Neural progenitor cell (in vitro differentiated cells): ENCODE measurements at regions not wholly inside any gene's neighbourhood (a gene's known extent, or its start where the extent isn't known, plus 50 kb on each side); places are given as distances from the start of the nearest gene placed in this dataset.

Experiments used
- DNase-seq: peaks from one replicate; pipeline ENCODE4 v3.0.0-alpha.2; 2016; ENCODE audit warnings: low spot score
- H2AFZ ChIP-seq: fragments of 200-600 bp; sonication (generic); replicated peaks from 2 replicates; pipeline ENCODE4 v1.6.1; 2016; ENCODE audit warnings: antibody characterized with exemption
- H3F3A ChIP-seq: fragments of 200-600 bp; sonication (generic); 2 replicates; pipeline ENCODE4 v1.6.1; 2016; ENCODE audit warnings: antibody characterized with exemption, low read depth
- H3K27ac ChIP-seq: fragments of 200-600 bp; sonication (generic); 2 replicates; pipeline ENCODE4 v1.5.1; 2016; ENCODE audit warnings: mild to moderate bottlenecking
- H3K27me3 ChIP-seq: fragments of 200-600 bp; sonication (generic); 2 replicates; pipeline ENCODE4 v1.6.1; 2016; ENCODE audit warnings: mild to moderate bottlenecking, moderate library complexity
- H3K36me3 ChIP-seq: fragments of 200-600 bp; sonication (generic); 2 replicates; pipeline ENCODE4 v1.5.1; 2016
- H3K4me1 ChIP-seq: fragments of 200-600 bp; sonication (generic); 2 replicates; pipeline ENCODE4 v1.6.1; 2016; ENCODE audit warnings: mixed run types
- H3K4me2 ChIP-seq: fragments of 200-600 bp; sonication (generic); 2 replicates; pipeline ENCODE4 v1.6.1; 2016
- H3K4me3 ChIP-seq: fragments of 200-600 bp; sonication (generic); 2 replicates; pipeline ENCODE4 v1.5.1; 2016
- H3K79me2 ChIP-seq: fragments of 200-600 bp; sonication (generic); 2 replicates; pipeline ENCODE4 v1.6.1; 2016; ENCODE audit warnings: low read depth
- H3K9ac ChIP-seq: fragments of 200-600 bp; sonication (generic); 2 replicates; pipeline ENCODE4 v1.6.1; 2016
- H3K9me3 ChIP-seq: fragments of 200-600 bp; sonication (generic); 2 replicates; pipeline ENCODE4 v1.5.1; 2016; ENCODE audit warnings: low read depth
- H4K20me1 ChIP-seq: fragments of 200-600 bp; sonication (generic); 2 replicates; pipeline ENCODE4 v1.6.1; 2016; ENCODE audit warnings: low read depth
- H3K27ac Mint-ChIP-seq: 3 replicates; pipeline ENCODE4 v1.8.0; 2021; ENCODE audit warnings: mixed read lengths
- H3K27me3 Mint-ChIP-seq: 2 replicates; pipeline ENCODE4 v1.8.0; 2022; ENCODE audit warnings: low read depth, mild to moderate bottlenecking, inconsistent platforms, moderate library complexity, mixed read lengths; ENCODE audit not compliant: insufficient read depth
- H3K36me3 Mint-ChIP-seq: 3 replicates; pipeline ENCODE4 v1.8.0; 2021; ENCODE audit warnings: mixed read lengths
- H3K4me1 Mint-ChIP-seq: 3 replicates; pipeline ENCODE4 v1.8.0; 2021; ENCODE audit warnings: mixed read lengths
- H3K4me3 Mint-ChIP-seq: 3 replicates; pipeline ENCODE4 v1.8.0; 2021; ENCODE audit warnings: mild to moderate bottlenecking, moderate library complexity, mixed read lengths
- H3K9me3 Mint-ChIP-seq: 3 replicates; pipeline ENCODE4 v1.8.0; 2020; ENCODE audit warnings: mixed read lengths
- CTCF ChIP-seq: fragments of 200-600 bp; sonication (generic); IDR thresholded peaks from 2 replicates; pipeline ENCODE4 v1.5.1; 2017; ENCODE audit warnings: antibody characterized with exemption, mild to moderate bottlenecking
- EZH2 ChIP-seq: fragments of 200-600 bp; sonication (generic); IDR thresholded peaks from 2 replicates; pipeline ENCODE4 v1.6.1; 2017; ENCODE audit warnings: antibody characterized with exemption, mild to moderate bottlenecking, moderate library complexity
- EZH2phosphoT487 ChIP-seq: fragments of 200-600 bp; sonication (generic); IDR thresholded peaks from 2 replicates; pipeline ENCODE4 v1.6.1; 2017; ENCODE audit warnings: antibody characterized with exemption

GRCh38 chr9:107969141-107969540, 479.6 kb upstream of the KLF4 start:
- H3K9me3 ChIP-seq, result no peaks in the 10 kb centered on the region
- H3K79me2 ChIP-seq, result no peaks in the 10 kb centered on the region
- no peak overlapping the region for H3K27ac ChIP-seq
- Mint-ChIP-seq H3K36me3 (no peaks in the 10 kb centered on the region), H3K9me3 (no peaks in the 10 kb centered on the region), H3K4me3 (no peak overlapping the region), H3K4me1 (peaks cover 3% of the 10 kb centered on the region), H3K27me3 (no peaks in the 10 kb centered on the region), H3K27ac (no peak overlapping the region)
- H3K4me1 ChIP-seq, result no peaks in the 10 kb centered on the region
- no peaks in the 10 kb centered on the region for H3F3A ChIP-seq
- H4K20me1 ChIP-seq, result no peaks in the 10 kb centered on the region
- H2AFZ ChIP-seq, result no peak overlapping the region
- no peak overlapping the region for H3K4me2 ChIP-seq
- no peak for TF ChIP-seq EZH2
- no peak for TF ChIP-seq EZH2phosphoT487
- H3K9ac ChIP-seq, result no peak overlapping the region
- H3K27me3 ChIP-seq, result no peaks in the 10 kb centered on the region
- no peaks in the 10 kb centered on the region for H3K36me3 ChIP-seq
- DNase-seq, result no peak
- H3K4me3 ChIP-seq, result no peak overlapping the region

GRCh38 chr9:107963246-107963645, 473.7 kb upstream of the KLF4 start:
- H3K27me3 Mint-ChIP-seq, result peaks cover 3% of the 10 kb centered on the region
- no peaks in the 10 kb centered on the region for H3K9me3 Mint-ChIP-seq
- TF ChIP-seq EZH2, result no peak
- TF ChIP-seq CTCF, result no peak
- no peak for TF ChIP-seq EZH2phosphoT487
- no peak overlapping the region for H3K27ac Mint-ChIP-seq
- Histone ChIP-seq H3K27ac (no peak overlapping the region), H3K4me2 (no peak overlapping the region), H2AFZ (no peak overlapping the region), H3K9me3 (no peaks in the 10 kb centered on the region), H3K9ac (no peak overlapping the region), H3K36me3 (no peaks in the 10 kb centered on the region), H4K20me1 (no peaks in the 10 kb centered on the region), H3K4me3 (no peak overlapping the region), H3K4me1 (no peaks in the 10 kb centered on the region), H3F3A (no peaks in the 10 kb centered on the region), H3K27me3 (no peaks in the 10 kb centered on the region), H3K79me2 (no peaks in the 10 kb centered on the region)
- H3K4me3 Mint-ChIP-seq, result no peak overlapping the region
- DNase-seq, result no peak
- H3K36me3 Mint-ChIP-seq, result no peaks in the 10 kb centered on the region
- H3K4me1 Mint-ChIP-seq, result peaks cover 3% of the 10 kb centered on the region

- no peaks in the 10 kb centered on the region for H3K36me3 ChIP-seq
- no peak overlapping the region for H3K9ac ChIP-seq
- H3K4me3 Mint-ChIP-seq, result no peak overlapping the region
- no peaks in the 10 kb centered on the region for H3F3A ChIP-seq
- no peaks in the 10 kb centered on the region for H3K79me2 ChIP-seq
- no peaks in the 10 kb centered on the region for H3K4me1 Mint-ChIP-seq
- H3K36me3 Mint-ChIP-seq, result no peaks in the 10 kb centered on the region
- no peaks in the 10 kb centered on the region for H4K20me1 ChIP-seq
- TF ChIP-seq EZH2 (no peak), EZH2phosphoT487 (no peak), CTCF (no peak)
- H3K27ac ChIP-seq, result no peak overlapping the region
- H3K9me3 ChIP-seq, result no peaks in the 10 kb centered on the region
- no peak overlapping the region for H2AFZ ChIP-seq
- no peak overlapping the region for H3K27ac Mint-ChIP-seq
- H3K27me3 ChIP-seq, result no peaks in the 10 kb centered on the region
- DNase-seq, result no peak
- peaks cover 3% of the 10 kb centered on the region for H3K27me3 Mint-ChIP-seq
- H3K4me2 ChIP-seq, result no peak overlapping the region
- no peaks in the 10 kb centered on the region for H3K4me1 ChIP-seq
- H3K9me3 Mint-ChIP-seq, result no peaks in the 10 kb centered on the region
- H3K4me3 ChIP-seq, result no peak overlapping the region
These were observed 471.3 kb upstream of the KLF4 start for GRCh38 chr9:107960916-107961315.

GRCh38 chr9:107954312-107954711, 464.7 kb upstream of the KLF4 start:
- DNase-seq, result no peak
- Histone ChIP-seq H3K4me2 (no peak overlapping the region), H3K4me3 (no peak overlapping the region), H3K9ac (no peak overlapping the region), H3K27me3 (no peaks in the 10 kb centered on the region), H3K9me3 (no peaks in the 10 kb centered on the region), H3F3A (no peaks in the 10 kb centered on the region), H3K27ac (no peak overlapping the region), H2AFZ (no peak overlapping the region), H4K20me1 (no peaks in the 10 kb centered on the region), H3K36me3 (no peaks in the 10 kb centered on the region), H3K79me2 (no peaks in the 10 kb centered on the region), H3K4me1 (no peaks in the 10 kb centered on the region)
- Mint-ChIP-seq H3K9me3 (peaks cover 11% of the 10 kb centered on the region), H3K4me1 (no peaks in the 10 kb centered on the region), H3K4me3 (no peak overlapping the region), H3K27ac (no peak overlapping the region), H3K27me3 (peaks cover 5% of the 10 kb centered on the region), H3K36me3 (no peaks in the 10 kb centered on the region)
- TF ChIP-seq EZH2 (no peak), CTCF (no peak), EZH2phosphoT487 (no peak)
